ENCODE measurements at regions not wholly inside any gene's neighbourhood (a gene's known extent, or its start where the extent isn't known, plus 50 kb on each side); places are given as distances from the start of the nearest gene placed in this dataset.

- no peak overlapping the region for H3K4me3 ChIP-seq
- TF ChIP-seq CTCF (IDR thresholded peaks at IDR 0.05) (no peak), POLR2A (IDR thresholded peaks at IDR 0.05) (no peak)
- H3K9me3 ChIP-seq: no peaks in the 10 kb centered on the region
- H3K27me3 ChIP-seq: no peaks in the 10 kb centered on the region
- DNase-seq (no peak), ATAC-seq (no peak)
- H3K4me1 ChIP-seq: peaks cover 0 to 69% (median 19%) of the 10 kb centered on the region in 12 donors
- peak overlapping the region in 1 of 12 donors; percentile 89 for H3K27ac ChIP-seq
- no peaks in the 10 kb centered on the region for H3K36me3 ChIP-seq
- intact Hi-C loops (cut with DNase I): loop anchor here in 1 of 10 donors (10.0 kb wide), 2 partner anchors 242 to 272 kb away; no protein-coding TSS in a partner anchor
- WGBS, 4 donors: 71 to 80% (median 75%) methylated on average over 5 of the region's 5 CpGs
These were observed 341.7 kb upstream of the GATB start for GRCh38 chr4:152102436-152103000.

DNA sequence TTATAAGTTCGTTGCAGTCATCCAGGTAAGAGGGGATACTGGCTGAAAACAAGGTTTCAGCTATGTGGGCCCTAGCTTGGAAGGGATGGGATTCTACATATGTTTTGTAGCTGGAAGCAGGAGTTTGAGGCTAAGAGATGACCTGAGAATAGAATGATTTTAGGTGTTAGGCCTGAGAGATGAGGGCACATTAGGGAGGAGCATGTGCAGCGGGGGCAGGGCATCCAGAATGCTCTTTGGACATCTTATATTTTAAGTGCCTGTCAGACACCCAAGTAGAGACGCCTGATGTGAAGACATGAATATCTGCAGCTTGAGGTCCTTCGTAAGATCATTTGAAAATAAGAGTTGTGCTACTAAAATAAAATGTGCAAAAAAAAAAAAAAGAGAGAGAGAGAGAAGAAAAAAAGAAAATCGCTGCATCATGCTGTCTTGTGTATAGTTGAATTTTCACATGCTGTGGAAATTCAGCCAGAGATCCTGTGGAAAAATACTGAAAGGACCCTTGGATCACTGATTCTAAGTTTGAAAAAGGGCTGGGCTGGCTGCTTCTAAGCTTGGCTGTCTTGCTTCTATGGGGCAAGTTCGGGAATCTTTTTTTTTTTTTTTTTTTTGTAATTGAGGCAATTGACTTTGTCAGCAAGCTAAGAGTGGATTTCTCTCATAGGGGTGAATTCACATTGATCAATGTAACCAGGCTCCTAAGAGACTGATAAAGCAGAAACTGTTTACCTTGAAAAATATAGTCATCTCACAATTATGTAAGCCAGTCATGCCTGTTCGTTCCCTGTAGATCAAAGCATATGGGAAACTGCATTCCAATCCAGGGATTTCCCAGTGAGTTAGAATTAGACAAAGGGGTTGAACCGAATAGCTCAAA, 341.0 kb upstream of the GATB start:
- Histone ChIP-seq H3K9me3 (no peaks in the 10 kb centered on the region), H3K36me3 (no peaks in the 10 kb centered on the region), H3K27ac (peak overlapping the region in 2 of 12 donors; percentile 51 to 89), H3K4me3 (peak overlapping the region in 1 of 12 donors; percentile 17), H3K27me3 (no peaks in the 10 kb centered on the region), H3K4me1 (peaks cover 0 to 66% (median 14%) of the 10 kb centered on the region in 12 donors)
- intact Hi-C loops (cut with DNase I): loop anchor here in 1 of 10 donors (10.0 kb wide), 2 partner anchors 243 to 273 kb away; no protein-coding TSS in a partner anchor
- TF ChIP-seq POLR2A (IDR thresholded peaks at IDR 0.05) (no peak), CTCF (IDR thresholded peaks at IDR 0.05) (no peak)
- no peak for ATAC-seq
- no peak for DNase-seq
- WGBS, 4 donors: 89 to 90% (median 90%) methylated on average over 8 of the region's 8 CpGs

GRCh38 chr4:152100379-152101201, 339.8 kb upstream of the GATB start:
- TF ChIP-seq CTCF (IDR thresholded peaks at IDR 0.05): no peak
- 61 to 76% (median 71%) methylated on average over 6 of the region's 6 CpGs for WGBS, 4 donors
- Histone ChIP-seq H3K9me3 (no peaks in the 10 kb centered on the region), H3K27me3 (no peaks in the 10 kb centered on the region), H3K4me3 (peak overlapping the region in 1 of 12 donors; percentile 27), H3K27ac (peak overlapping the region in 6 of 12 donors; percentile 1 to 89 (median 21)), H3K36me3 (no peaks in the 10 kb centered on the region), H3K4me1 (peaks cover 0 to 53% (median 9%) of the 10 kb centered on the region in 12 donors)
- intact Hi-C loops (cut with DNase I): loop anchor here in 1 of 10 donors (10.0 kb wide), 2 partner anchors 244 to 274 kb away; no protein-coding TSS in a partner anchor
- peak in 3 of 4 donors; percentile 41 to 69 (median 46) for ATAC-seq
- DNase-seq: no peak
